HG03159 (cell line): ENCODE measurements at regions not wholly inside any gene's neighbourhood (a gene's known extent, or its start where the extent isn't known, plus 50 kb on each side); places are given as distances from the start of the nearest gene placed in this dataset.

Experiments
- ATAC-seq: cut with Tn5 transposase; IDR thresholded peaks from one replicate; pipeline ENCODE4 v1.9.1; 2021; ENCODE audit warnings: mild to moderate bottlenecking, moderate library complexity; ENCODE audit not compliant: unreplicated experiment

DNA sequence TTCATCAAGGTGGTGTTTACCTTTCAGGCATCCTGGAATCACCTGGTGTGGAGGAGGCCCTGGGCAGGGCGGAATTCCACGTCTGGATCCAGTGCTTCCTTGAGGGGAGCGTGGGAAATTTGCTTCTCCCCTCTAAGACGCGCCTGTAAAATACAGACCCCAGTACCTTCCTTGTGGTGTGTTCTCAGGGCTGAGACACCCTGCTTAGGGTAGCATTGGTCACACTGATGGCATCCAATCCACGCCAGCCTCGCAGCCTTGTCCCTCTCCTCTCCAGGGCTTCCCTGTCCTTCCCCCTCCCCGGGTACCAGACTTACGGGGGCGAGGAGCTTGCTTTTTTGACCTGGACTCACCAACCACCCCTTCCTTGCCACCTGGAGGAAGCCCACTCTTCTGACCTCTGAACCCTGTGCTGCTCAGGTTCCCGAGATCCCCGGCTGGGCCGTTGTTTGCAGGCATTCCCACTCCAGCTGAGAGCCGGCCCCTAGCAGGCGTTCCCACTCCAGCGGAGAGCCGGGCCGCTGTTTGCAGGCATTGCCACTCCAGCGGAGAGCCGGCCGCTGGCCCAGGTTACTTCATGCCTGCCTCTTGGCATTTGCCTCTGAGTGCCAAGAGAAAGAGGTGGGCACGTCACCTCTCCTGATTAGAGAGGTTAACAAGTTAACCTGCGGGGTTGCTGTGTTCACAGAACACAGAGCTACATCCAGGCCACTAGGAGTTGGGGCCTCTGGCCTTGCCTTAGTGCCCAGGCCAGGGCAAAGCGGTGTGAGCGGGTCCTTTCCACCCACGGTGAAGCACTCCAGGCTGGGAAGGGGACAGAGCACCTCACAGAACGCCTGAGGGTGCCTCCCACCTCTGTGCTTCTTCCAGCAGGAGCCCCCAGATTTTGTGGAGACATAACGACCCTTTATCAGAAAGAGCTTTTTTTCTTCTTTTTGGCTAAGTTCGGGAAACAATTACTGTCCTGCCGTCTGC lies 254.0 kb upstream of the PPP2R2D start:
- ATAC-seq, result no peak

DNA sequence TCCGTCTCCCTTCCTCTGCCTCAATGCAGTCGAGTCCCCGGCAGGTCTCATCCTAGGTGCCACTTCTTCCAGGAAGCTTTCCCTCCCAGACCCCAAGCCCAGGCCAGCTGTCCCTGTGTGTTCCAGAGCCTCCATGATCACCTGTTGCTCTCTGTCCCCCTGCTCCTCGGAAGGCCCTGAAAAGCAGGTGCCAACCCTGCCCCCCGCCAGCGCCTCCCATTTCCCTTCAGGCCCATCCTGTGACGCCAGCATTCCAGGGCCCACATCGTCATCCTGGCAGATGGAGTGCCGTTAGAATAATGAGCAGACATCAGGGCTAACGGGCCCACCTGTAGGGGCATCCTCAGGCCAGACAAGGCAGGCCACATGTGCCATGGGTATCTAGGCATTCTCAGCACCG lies 253.0 kb upstream of the PPP2R2D start:
- ATAC-seq, result no peak

DNA sequence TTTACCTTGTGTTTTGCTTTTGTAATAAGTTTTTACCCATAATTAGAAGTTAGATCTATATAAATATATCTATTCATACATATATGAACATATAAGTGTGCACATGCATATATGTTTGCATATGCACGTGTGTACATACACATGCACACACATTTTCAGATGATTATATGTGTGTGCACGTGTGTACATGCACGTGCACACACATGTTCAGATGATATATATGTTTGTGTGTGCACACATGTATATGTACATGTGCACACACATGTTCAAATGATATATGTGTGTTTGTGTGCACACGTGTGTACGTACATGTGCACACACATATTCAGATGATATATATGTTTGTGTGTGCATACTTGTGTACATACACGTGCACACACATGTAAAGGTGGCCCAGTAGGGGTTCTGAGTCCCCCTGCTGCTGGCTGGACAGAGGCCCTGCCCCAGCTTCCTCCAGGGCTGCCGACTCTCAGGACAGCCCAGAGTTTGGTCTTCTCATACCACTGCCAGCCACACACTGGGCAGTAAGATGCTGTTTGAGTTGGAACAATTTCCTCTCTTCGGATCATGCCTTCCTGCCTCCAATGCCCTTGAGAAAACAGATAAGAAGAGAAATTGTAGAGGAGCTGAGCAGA lies 252.3 kb upstream of the PPP2R2D start:
- no peak for ATAC-seq

DNA sequence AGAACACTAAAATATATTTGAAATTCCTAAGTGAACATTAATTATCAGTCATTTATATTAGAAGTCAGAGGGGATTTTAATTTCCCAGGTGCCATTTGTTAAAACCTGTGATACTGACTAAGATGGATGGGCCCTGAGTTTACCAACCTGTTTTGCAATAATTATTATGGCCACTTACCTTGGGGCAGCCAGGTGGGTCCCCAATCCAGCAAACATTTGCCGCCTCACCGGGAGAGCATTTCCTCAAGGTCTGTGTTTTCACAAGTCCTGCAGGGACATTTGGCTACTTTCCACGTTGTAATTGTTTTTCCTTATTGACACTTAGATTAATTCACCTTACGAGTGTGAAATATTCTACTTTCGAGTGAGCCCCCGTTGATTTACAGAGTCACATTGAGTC lies 251.2 kb upstream of the PPP2R2D start:
- ATAC-seq, result no peak

DNA sequence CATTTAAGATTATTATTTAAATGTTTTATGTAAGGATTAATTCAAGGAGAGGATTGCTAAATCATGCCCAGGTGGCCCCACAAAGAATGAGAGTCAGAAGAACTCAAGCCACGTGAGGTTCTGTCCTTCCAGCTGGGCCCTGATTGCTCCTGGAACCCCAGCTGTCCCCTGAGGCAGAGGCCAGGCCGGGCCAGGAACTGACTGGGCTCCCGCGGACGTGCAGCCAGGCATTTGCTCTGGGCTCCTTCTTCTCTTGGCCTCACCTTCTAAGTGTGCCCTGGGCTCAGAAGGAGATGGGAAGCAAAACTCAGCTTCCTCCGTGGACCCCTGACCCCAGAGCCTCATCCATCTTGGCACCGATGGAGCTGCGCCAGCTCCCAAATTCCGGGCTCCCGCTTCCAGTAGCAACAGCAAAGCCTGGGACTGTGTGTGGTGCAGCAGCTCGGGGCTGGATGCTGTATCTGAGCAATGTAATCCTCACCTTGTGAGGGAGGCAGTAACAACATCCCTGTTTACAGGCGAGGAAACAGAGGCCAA lies 250.6 kb upstream of the PPP2R2D start:
- ATAC-seq, result no peak

DNA sequence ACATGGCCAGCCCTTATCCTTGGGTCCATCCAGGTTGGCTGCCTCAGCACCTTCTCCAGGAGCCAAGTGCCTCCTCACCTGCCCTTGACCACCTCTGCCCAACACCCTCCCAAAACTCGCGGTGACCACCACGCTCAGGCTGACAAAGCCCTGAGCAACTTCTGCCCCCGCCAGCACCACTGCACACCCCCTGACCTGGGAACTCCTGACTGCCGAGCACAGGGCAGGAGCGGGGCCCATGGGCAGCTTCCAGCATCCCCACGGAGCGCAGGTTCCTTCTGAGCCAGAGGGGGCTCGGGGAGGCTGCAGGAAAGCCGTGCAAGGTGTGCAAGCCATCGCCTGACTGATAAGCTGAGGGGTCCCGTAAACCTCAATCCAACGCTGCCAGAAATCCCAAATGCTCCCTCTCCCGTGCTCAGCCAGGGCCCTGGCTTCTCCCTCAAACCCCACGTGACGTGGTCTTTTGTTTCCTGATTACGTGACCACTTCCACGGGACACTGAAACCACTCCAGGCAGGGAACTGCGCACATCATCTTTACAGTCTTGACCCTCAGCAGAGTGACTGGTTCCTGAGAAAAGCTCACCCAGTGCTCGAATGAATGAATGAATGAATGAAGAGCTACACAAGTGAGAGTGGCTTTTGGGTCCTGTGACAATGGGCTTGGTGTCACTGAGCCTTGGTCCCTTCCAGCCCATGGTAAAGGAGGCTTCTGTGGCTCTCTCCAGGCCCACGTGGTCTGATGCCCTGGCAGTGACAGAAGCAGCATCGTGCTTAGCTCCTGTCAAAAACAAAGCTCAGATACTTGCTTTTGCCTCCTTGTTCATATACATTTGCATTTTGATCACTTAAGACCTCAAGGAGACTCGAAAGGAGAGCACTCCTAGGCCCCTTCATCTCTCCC lies 249.8 kb upstream of the PPP2R2D start:
- ATAC-seq, result no peak

DNA sequence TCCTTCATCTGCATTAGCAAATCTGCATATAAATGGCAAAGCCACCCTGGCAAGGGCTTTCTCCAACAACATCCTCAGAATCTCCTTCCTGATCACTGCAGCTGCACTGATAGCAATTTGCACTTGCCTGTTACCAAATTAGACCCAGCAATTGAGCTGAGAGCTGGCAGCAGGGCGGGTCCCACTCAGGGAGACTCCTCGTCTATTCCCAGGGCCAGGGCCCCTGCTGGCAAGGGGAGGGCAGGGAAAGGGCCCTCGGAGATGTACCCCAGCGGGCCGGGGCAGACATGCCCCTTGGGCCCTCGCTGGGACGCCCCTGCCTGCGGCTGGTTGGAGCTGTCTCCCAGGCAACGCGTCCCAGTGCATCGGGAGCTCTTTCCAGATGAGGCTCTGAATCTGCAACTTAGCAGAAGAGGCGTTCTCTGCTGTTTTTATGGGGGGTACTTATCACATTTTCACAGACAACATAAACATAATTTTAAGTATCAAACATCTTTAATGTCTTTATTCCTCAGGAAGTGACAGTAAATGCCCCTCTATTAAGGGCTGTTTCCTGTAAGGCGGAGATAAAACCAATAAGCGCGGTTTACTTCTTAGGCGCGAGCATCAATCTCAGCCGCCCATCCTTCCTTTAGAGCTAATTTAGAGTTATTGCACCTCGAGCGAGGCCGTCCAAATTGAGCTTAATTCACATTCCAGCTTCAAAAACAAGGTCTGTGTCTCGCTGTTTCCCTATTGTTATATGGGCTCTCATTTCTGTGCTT lies 249.0 kb upstream of the PPP2R2D start:
- no peak for ATAC-seq

DNA sequence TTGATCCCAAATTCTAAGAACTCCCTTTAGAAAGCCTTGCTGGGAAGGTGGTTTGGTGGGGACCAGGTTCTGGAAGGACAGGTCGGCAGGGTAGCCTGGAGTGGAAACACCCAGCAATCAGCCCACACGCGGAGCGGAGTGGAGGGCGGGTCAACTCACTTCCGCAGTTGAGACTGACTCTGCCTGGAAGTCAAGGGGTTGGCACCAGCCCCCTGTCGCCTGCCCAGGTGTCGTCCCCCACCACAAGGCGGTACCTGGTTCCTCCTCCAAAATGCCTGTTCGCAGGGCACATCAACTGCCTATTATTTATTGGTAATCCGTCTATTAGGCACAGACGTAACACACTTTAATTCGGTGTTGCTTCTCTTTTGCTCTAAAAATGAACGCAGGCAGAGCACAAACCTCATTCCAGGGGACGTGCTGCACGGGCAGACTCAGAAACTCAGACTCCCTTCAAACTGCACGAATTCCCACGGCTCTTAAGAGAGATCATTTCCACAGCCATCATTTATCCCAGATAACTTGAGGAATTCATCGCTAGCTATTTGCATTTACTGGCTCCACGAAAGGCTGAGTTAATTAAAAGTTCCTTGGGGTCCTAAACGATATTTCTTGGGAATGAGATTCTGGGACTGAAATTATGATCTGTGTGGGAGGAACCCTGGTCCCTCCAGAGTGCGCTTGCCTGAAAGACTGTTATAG lies 248.2 kb upstream of the PPP2R2D start:
- ATAC-seq, result no peak

DNA sequence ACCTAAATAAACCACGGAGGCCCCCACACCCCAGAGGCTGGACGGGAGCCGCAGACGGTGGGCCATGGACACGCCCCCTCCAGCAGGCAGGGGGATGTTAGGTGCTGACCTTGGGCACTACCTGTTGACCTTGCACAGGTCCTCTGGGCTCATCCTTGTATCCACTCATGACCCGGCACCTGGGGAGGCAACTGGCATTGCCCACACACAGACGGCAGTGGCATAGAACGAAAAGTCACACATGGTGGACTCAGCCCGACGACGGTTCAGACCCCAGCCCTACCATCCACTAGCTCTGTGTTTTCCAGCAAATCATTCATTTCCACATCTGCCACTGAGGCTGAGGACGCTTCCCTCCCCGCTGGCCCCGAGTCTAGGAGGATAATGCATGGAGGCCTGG lies 247.7 kb upstream of the PPP2R2D start:
- no peak for ATAC-seq

DNA sequence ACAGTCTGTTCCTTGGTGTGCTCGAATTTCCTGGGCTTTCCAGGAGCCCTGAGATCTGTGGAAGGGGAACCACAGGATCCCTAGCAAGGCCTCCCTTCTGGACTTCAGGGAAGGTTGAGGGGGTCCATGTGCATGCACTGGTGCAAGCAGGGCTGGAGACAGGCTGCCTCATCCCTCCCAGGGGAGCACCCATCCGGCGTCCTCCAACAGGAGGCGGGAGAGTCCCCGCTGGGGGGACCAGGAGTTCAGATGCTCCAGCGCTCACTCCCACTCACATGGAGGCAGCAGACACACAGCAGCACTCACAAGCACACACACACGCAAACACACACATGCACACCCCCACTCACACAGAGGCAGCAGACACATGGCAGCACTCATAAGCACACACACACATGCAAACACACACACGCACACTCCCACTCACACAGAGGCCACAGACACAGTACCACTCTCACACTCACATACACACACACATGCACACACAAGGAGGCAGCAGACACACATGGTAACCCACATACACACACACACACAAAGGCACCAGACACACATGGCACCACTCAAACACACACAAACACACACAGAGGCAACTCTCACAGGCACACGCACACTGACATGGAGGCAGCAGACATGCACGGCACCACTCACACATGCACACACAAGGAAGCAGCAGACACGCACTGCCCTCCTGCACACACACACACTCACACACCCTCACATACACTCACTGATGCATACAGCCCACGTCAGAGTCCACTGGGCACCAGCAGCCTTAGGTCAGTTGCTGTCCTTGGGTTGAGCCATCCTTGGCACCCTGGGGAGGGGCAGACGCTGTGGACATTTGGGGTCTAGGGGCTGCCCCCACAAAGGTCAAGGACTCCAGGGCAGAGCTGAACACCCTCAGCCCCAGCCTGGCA lies 247.0 kb upstream of the PPP2R2D start:
- ATAC-seq, result no peak

DNA sequence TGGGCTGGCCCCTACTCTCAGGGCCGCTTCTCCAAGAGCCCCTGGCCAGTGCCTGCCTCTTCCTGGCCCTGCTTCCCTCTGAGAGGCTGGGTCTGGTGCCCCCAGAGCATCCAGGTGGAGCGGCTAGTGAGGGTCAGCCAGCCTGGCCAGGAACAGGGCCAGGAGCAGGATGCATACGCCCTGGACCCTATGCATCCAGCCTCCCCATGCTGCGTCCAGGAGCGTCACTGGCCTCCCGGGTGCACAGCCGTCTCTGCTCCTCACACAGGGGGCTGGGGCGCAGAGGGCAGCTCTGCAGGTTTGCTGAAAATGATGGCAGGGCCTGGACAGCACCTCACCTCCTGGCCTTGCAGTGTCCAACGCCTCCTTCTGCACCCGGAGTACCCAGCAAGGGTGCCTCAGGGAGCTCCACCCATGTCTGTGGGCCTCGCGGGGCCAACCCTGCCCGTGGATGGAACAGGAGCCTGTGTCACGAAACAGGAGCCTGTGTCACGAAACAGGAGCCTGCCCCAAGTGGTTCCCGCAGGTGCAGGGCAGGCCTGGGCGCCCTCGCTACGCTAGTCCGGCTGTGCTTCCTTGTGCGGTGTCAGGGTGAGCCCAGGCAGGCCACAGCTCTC lies 246.2 kb upstream of the PPP2R2D start:
- ATAC-seq, result no peak

DNA sequence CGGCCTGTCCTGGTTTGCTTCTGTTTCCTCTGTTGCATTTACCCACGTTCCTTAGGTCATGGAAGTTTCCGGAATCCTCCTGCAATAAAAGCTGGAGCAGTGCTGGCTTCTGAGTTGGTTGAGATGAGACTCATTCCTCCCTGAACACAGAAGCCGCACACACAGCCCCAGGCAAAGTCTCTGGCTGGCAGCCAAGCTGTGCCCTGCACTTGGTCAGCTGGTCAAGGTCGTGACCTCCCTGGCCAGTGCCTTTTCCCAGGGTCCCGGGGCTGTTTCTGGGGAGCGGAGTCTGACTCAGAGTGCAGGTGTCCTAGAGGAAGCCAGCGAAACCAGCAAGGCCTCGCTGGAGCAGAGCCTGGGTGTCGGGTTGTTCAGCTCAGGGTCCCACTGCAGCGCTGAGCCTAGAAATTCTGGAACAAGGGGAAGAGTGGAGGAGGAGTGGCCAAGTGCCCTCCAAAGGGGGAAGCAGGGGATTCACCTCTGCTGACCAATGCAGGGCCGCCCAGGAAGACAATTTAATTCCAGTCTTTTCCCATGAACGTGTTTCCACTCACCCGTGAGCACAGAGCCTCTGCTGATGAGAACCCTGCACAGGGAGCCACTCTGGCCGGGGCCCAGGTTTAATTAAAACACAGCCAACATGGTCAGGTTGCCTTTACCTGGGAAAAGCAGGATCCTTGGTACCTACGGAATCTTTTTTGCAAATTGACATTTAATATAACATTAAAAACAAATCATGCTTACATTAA lies 245.5 kb upstream of the PPP2R2D start:
- ATAC-seq, result no peak

DNA sequence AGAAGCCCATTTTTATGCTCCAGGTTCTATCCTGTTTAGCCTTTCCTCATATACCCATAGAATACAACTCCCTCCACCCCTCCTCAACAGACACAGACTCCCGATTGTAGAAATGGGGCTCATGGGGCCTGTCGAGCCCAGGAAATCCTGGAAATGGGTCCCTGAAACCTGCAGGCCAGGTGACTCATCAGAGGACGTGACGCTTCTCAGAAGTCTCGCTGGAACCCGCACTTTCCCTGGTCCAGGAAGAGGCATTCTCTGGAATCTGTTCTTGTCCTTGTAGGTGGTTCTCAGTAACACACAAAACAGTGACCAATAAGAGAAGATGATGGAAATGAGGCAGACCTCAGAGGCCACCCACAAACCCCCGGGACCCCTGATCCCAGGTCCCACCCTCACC lies 244.8 kb upstream of the PPP2R2D start:
- ATAC-seq, result no peak

DNA sequence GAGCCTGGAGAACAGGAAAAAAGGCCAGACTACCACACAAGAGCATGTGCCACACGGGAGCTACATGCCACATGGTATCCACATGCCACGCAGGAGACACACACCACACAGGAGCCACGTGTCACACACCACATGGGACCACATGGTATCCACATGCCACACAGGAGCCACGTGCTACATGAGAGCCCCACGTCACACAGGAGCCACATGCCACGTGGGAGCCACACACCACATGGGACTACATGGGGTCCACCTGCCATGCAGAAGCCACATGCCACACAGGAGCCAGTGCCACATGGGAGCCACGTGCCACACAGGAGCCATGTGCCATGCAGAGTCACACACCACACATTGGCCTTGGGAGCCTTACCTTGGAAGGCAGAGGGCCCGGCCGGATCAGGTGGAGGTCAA lies 244.4 kb upstream of the PPP2R2D start:
- no peak for ATAC-seq

DNA sequence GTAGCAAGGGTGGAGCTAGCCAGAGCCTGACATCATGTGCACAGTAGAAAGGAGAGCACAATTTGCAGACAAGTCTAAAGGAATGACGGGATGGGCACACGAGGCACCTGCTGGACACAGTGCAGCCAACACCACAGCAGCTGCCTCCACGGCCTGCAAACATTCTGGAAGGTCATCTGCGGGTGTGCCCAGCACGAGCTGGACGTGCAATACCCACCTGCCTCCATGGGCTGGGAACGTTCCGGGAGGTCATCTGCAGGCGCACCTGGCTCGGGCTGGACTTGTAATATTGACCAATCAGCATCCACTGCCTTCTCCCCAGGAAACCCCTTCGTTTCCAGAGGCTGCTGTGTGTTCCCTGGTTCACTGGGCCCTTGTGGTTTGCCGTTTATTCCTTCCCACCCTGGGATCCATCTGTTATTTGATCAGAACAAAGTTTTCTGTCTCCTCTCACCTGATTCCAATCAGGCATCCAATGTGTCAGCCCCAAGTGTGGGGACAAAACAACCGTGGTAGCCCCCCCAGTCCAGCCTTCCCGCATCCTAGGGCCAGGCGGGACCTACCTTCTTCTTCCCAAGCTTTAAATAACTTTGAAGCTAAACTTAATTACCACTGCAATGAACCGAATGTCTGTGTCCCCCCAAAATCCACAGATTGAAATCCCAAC lies 243.4 kb upstream of the PPP2R2D start:
- no peak for ATAC-seq

DNA sequence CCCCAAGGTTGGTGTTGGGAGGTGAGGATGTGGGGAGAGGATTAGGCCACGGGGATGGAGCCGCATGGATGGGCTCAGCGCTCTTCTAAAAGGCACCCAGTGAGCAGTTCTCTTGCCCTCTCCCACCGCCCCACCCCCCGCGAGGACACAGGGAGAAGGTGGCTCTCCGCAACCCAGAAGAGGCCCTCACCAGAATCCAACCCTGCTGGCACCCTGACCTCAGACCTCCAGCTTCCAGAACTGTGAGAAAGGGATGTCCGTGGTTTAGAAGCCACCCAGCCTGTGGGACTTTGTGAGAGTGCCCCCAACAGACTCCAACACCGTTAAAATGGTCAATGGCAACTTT lies 242.8 kb upstream of the PPP2R2D start:
- ATAC-seq, result no peak

DNA sequence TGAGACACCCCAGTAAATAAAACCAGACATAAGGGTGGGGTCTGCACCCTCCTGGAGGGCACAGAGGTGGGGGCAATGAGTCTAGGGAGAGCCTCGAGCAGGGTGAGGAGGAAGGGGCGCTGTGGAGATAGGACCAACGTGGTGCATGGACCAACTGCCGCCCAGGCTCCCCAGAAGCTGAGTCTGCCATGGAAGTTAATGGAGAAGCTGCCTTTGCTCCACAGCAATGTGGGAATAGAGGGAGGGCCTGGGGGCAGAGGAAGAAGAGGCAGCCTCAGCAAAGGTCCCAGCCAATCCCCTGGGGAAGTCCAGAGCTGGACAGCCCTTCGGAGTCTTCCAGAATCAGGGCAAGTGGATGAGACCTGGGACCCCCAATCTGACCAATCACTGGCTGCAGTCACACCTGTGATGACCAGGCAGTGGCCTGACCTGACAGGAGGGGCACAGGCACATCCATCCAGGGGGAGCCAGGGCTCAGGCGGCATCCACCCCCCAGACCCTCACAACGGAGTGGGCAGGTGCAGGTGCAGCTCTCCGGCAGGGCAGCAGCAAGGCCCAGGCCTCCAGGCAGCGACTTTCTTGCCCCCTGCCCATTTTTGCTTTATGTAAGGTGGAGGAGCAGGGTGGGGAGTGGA lies 242.2 kb upstream of the PPP2R2D start:
- no peak for ATAC-seq
